HepG2 (cell line): ENCODE measurements at regions not wholly inside any gene's neighbourhood (a gene's known extent, or its start where the extent isn't known, plus 50 kb on each side); places are given as distances from the start of the nearest gene placed in this dataset.

Experiments used
- ARNT ChIP-seq: fragments of 450-650 bp; IDR thresholded peaks from 2 replicates; pipeline ENCODE4 v1.6.1; 2017
- CTCF ChIP-seq: sonication (generic); formaldehyde crosslinking; IDR thresholded peaks from 2 replicates; pipeline ENCODE4 v1.5.0; 2020; ENCODE audit warnings: mild to moderate bottlenecking, missing genetic modification reagents, moderate library complexity
- JUND ChIP-seq: sonication (generic); formaldehyde crosslinking; IDR thresholded peaks from 2 replicates; pipeline ENCODE4 v1.8.0; 2022; ENCODE audit warnings: mild to moderate bottlenecking, missing genetic modification reagents
- MTA3 ChIP-seq: sonication (generic); formaldehyde crosslinking; IDR thresholded peaks from 2 replicates; pipeline ENCODE4 v1.4.0; 2020; ENCODE audit warnings: missing genetic modification reagents
- POLR2AphosphoS5 ChIP-seq: IDR thresholded peaks from 2 replicates; pipeline ENCODE4 v1.6.1; 2012; ENCODE audit warnings: low read depth, low read length
- UBTF ChIP-seq: sonication (generic); formaldehyde crosslinking; IDR thresholded peaks from 2 replicates; pipeline ENCODE4 v1.4.0; 2020; ENCODE audit warnings: mild to moderate bottlenecking, missing genetic modification reagents
- ZFP41 ChIP-seq: sonication (generic); formaldehyde crosslinking; IDR thresholded peaks from 2 replicates; pipeline ENCODE4 v1.4.0; 2020; ENCODE audit warnings: mild to moderate bottlenecking, missing genetic modification reagents, borderline replicate concordance
- ZNF274 ChIP-seq: sonication (generic); formaldehyde crosslinking; IDR thresholded peaks from 2 replicates; pipeline ENCODE4 v1.5.1; 2020; ENCODE audit warnings: mild to moderate bottlenecking, missing genetic modification reagents
- TF ChIP-seq, protein P1 (sequence below): sonication (generic); formaldehyde crosslinking; IDR thresholded peaks from 2 replicates; pipeline ENCODE4 v1.4.0; 2020; ENCODE audit warnings: missing genetic modification reagents

DNA sequence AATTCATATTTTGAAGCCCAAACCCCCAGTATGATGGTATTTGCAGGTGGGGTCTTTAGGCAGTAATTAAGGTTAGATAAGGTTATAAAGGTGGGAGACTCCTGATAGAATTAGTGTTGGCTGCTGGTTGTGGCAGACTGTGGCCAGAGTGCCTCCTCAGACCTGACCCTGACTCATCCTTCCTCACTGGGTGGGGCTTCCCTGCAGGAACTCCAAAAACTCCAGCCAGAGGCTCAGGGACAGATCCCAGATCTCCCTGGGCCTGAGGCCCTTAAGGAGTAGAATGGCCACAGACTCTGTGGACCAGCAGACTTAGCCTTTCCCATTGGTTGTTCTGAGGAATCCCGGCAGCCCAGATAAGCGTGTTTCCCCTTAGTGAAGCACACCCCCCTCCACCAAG, 463.0 kb upstream of the CPEB2 start:
- TF ChIP-seq ARNT: no peak
- TF ChIP-seq ZNF274 (CRISPR knock-in tag): no peak
- TF ChIP-seq POLR2AphosphoS5: no peak
- TF ChIP-seq CTCF (CRISPR knock-in tag): no peak
- TF ChIP-seq, protein P1, sequence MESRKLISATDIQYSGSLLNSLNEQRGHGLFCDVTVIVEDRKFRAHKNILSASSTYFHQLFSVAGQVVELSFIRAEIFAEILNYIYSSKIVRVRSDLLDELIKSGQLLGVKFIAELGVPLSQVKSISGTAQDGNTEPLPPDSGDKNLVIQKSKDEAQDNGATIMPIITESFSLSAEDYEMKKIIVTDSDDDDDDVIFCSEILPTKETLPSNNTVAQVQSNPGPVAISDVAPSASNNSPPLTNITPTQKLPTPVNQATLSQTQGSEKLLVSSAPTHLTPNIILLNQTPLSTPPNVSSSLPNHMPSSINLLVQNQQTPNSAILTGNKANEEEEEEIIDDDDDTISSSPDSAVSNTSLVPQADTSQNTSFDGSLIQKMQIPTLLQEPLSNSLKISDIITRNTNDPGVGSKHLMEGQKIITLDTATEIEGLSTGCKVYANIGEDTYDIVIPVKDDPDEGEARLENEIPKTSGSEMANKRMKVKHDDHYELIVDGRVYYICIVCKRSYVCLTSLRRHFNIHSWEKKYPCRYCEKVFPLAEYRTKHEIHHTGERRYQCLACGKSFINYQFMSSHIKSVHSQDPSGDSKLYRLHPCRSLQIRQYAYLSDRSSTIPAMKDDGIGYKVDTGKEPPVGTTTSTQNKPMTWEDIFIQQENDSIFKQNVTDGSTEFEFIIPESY (CRISPR knock-in tag): no peak
- TF ChIP-seq JUND (CRISPR knock-in tag): no peak
- no peak for TF ChIP-seq UBTF (CRISPR knock-in tag)
- TF ChIP-seq ZFP41 (CRISPR knock-in tag): no peak
- no peak for TF ChIP-seq MTA3 (CRISPR knock-in tag)
